PFSK-1 (cell line): ENCODE measurements at regions not wholly inside any gene's neighbourhood (a gene's known extent, or its start where the extent isn't known, plus 50 kb on each side); places are given as distances from the start of the nearest gene placed in this dataset.

Source experiments
- POLR2AphosphoS5 ChIP-seq: IDR thresholded peaks from 2 replicates; pipeline ENCODE4 v1.6.1; 2012; ENCODE audit warnings: low read depth, mild to moderate bottlenecking, control low read depth, low read length, moderate library complexity
- REST ChIP-seq, 2 experiments: IDR thresholded peaks; 2 replicates each; pipeline versions ENCODE4 v1.6.1 to v1.8.0; 2011 to 2012; ENCODE audit warnings: low read depth in 2 of 2, low read length in 2 of 2, control low read depth in 1 of 2, inconsistent platforms in 1 of 2, mild to moderate bottlenecking in 1 of 2, moderate library complexity in 1 of 2; ENCODE audit not compliant: insufficient read depth in 1 of 2
- TAF1 ChIP-seq: IDR thresholded peaks from 2 replicates; pipeline ENCODE4 v1.6.1; 2012; ENCODE audit warnings: low read length, control low read depth, borderline replicate concordance; ENCODE audit not compliant: insufficient read depth

GRCh38 chr5:152309926-152310450 lies 95.1 kb downstream of the NMUR2 start:
- no peak for TF ChIP-seq POLR2AphosphoS5
- TF ChIP-seq REST (IDR thresholded peaks at IDR 0.05; ENCODE audit: insufficient read depth in 1 of 2, low read depth in 2 of 2, low read length in 2 of 2): no peak
- no peak for TF ChIP-seq TAF1
